HuH-7.5 (cell line): ENCODE measurements at regions not wholly inside any gene's neighbourhood (a gene's known extent, or its start where the extent isn't known, plus 50 kb on each side); places are given as distances from the start of the nearest gene placed in this dataset.

ENCODE experiments used
- DNase-seq: peaks from one replicate; pipeline ENCODE4 v3.0.0; 2011; ENCODE audit warnings: low spot score

- no peak for DNase-seq
Observed at GRCh38 chr9:121569266-121569648, 69.6 kb upstream of the GGTA1 start.

- DNase-seq, result no peak
Observed at GRCh38 chr9:121572581-121572980, 72.9 kb upstream of the GGTA1 start.

DNA sequence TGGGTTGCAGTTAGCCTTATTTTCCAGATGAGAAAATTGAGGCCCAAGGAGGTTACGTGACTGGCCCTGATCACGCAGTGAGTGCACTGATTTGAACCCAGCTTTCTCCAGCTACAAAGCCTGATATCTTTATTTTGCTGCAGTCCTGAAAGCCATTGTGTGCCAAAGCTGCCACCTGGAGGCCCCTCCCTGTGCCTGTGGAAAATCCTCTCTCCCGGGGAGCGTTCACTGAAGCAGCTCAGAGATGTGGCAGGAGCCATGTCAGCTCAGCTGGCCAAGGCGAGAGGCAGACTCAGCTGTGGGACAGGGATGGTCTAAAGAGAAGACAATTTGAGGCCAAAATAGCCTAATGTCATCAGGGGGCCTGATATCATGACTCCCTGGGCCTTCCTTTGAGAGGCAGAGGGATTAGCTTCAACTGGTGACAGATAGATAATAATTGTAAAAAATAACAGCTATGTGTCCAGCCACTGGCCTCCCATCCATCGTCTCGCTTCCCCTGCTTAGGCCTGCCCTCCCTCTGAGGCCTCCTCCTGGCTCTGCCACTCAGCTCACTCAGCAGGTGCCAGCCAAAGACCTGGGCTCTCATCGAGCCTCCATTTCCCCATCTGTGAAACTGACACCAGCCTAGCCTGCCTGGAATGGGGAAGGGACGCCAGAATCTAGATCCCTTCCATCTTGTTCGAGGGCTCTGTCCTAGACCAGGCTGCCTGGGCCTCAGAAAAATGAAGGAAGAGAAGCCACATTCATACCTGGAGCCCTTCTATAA lies 74.3 kb upstream of the GGTA1 start:
- no peak for DNase-seq

GRCh38 chr9:121574774-121575519 lies 75.3 kb upstream of the GGTA1 start:
- DNase-seq, result no peak

- DNase-seq, result no peak
Observed at GRCh38 chr9:121576281-121577075, 75.0 kb upstream of the DAB2IP start.

- no peak for DNase-seq
Observed at GRCh38 chr9:121577166-121577565, 74.3 kb upstream of the DAB2IP start.

GRCh38 chr9:121577572-121577971 lies 73.9 kb upstream of the DAB2IP start:
- DNase-seq, result no peak

GRCh38 chr9:121581786-121582600 lies 69.4 kb upstream of the DAB2IP start:
- DNase-seq, result no peak

DNA sequence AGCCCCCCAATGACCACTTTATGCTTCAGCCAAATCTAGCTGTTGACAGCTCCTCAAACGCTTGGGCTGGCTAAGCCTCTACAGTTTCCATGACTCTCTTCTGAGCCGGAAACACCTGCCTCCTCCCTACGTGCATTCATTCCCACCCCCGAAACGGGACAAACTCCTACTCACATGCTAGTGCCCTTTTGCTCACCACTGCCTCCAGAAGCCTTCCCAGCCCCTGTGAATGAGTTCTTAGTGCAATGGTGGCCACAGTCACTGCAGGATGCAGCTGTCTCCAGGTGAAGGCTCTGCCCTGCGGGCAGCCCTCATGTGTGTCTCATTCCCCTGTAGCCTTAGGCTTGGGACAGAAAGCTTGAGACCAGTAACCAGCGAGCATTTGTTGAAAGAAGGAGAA lies 68.8 kb upstream of the DAB2IP start:
- no peak for DNase-seq

DNA sequence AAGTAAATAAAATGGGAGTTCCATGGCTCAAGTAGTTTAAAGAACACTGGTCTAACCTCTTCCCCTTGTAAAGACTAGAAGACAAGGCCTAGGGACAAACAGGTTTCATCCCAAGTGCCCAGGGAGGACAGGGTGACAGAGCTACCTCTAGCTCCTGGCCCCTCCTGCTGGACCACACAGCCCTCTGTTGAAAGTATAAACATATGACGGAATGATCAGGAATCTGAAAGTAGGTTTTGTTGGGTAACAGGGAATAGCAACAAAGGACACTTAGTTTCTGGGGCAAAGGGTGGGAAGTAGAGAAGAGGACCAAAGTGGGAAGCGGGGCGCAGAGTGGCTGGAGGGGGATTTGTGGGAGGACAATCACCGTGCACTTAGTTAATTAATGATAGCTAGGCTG lies 67.0 kb upstream of the DAB2IP start:
- DNase-seq, result no peak

- DNase-seq, result no peak
Observed at GRCh38 chr9:121587863-121588262, 63.6 kb upstream of the DAB2IP start.

- no peak for DNase-seq
Observed at GRCh38 chr9:121589986-121590385, 61.4 kb upstream of the DAB2IP start.

DNA sequence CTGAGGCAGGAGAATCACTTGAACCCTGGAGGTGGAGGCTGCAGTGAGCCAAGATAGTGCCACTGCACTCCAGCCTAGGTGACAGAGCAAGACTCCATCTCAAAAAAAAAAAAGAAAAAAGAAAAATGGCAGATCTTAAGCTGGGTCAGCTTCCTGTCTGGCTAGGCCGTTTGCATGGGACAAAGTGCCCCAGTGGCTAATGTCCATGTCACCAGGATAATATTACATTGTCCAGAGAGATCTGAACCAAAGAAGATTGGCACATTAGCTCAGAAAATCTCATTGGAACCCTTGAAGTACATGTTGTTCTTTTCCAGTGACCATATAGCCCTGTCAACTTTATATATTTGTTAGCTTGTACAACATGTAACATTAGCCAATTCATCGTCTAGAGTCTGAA lies 59.2 kb upstream of the DAB2IP start:
- no peak for DNase-seq

DNA sequence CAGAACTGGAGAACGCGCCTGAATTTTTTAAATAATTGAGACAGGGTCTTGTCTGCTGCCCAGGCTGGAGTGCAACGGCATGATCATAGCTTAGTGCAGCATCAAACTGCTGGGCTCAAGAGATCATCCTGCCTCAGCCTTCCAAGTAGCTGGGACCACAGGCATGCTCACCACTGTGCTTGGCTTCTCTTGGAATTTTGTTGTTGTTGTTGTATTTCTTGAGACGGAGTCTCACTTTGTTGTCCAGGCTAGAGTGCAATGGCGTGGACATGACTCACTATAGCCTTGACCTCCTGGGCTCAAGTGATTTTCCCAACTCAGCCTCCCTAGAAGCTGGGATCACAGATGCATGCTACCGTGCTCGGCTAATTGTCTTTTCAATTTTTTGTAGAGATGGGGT lies 58.4 kb upstream of the DAB2IP start:
- no peak for DNase-seq

DNA sequence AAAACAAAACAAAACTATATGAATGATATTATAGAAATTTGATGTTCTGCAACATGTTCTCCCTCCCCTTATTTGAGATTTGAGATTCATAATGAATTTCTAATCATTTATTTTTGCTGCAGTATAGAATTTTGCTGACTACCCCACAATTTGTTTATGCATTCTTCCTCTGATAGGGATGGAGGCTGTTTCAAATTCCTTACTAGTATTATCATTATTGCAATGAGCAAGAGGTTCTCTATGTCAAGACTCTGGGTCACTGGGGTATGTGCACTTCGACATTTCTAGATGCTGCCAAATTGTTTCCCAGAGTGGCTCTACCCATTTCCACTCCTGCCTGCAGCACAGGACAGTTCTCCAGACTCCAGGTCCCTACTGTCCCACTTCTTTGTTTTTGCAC lies 54.9 kb upstream of the DAB2IP start:
- DNase-seq, result no peak

DNA sequence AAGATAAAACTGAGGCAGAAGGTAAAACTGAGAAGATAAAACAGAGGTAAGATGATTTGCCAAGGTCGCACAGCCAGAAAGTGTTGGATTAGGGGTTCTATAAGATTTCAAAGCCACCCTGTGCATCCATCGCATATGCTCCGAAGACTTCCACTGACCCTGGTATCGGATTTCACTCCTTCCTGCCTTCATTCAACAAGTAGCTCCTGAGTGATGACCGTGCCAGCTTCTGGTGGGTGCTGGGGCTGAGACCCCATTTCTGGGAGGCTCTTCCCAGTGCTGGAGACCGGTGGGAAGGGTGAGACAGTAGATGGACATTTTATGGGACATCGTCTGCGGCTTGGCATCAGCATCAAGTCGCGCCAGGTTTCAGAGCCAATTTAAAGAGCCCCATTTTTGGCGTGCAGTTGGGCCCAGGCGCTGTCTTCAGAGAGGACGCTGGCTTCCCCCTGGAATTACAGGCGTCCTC lies 53.7 kb upstream of the DAB2IP start:
- no peak for DNase-seq

- DNase-seq, result no peak
Observed at GRCh38 chr9:121598167-121598964, 53.1 kb upstream of the DAB2IP start.

DNA sequence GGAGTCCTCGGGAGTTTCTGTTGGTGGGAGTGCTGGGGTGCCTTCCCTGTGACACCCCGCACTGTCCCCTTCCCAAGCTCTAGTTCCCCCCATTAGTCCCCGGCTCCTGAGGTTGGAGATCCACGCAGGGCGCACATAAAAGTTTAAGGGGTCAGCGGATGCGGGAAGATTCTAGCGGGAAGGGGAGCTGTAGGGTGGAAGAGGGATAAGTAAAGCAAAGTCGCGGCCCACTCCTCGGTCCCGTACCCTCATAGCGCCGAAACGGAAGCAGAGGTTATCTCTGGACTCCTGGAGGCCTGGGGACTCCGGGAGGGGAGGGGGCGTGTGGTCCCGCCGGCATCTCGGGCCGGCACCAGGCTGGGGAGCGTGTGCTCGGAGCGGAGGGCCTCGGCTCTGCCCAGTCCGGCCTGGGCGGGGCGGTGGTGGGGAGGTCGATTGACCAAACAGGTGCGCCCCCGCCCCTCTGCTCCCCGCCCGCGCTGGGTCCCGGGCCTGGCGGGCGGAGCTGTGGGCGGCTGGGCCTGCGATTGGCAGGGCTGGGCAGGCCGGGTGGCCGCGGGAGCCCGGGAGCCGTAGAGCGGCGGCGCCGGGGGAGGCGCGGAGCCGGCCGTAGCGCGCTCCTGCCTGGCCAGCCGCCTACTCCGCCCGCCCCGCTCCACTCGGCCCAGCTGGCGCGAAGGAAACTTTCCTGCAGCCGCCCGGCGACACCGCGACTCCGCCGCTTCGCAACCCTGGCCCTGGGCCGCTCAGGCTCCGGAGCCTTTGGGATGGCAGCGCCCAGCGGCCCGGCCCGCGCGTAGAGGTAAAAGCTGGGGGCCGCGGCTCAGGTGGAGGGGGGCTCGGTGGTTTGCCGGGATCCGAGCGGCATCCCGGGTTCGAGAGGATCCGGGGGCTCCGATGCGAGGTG lies 52.2 kb upstream of the DAB2IP start:
- DNase-seq, result peak; percentile 94

DNA sequence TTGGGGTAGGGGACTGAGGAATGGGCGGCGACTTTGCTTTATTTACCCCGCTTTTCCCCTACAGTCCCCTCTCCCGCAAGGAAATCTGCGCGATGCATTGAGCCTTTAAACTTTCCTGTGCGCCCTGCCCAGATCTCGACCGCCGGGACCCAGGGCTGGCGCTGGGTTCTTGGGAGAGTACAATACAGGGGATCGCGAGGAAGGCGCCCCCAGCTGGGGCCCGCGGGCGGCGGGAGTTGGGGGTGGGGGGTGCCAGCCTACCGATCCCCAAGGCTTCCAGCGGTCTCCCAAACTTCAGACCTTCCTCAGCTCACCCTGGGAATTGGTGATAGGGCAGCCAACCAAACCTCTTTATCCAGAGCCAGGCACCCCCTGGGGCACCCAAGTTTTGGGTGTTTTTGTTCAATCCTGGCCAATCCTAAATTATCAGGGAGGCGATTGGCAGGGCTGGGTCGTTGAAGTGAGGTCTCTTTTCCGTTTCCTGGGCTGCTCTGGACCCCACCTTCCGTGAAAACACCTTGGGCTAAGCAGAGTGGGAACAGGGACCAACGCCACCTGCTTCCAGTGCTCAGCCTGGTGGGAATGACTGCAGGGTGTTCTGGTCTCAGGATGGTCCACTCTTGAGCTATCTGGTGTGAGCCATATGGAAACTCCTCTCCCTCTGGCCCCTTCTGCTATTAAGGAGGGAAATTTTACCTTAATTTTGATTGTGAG lies 51.4 kb upstream of the DAB2IP start:
- DNase-seq, result peak; percentile 55
